Neural cell (in vitro differentiated cells): ENCODE measurements at regions not wholly inside any gene's neighbourhood (a gene's known extent, or its start where the extent isn't known, plus 50 kb on each side); places are given as distances from the start of the nearest gene placed in this dataset.
A peak's percentile ranks its signal among the peaks of the same experiment; 100 is the strongest.

Experiments used
- H2AFZ ChIP-seq: fragments of 200-600, 300-800 bp; sonication (generic), shearing (Covaris generic); 2 replicates; pipeline ENCODE4 v1.6.0; 2014; ENCODE audit warnings: low read depth, mild to moderate bottlenecking, antibody characterized with exemption, low read length, moderate library complexity
- H3F3A ChIP-seq: fragments of 200-600 bp; shearing (Covaris generic); 2 replicates; pipeline ENCODE4 v1.6.1; 2016; ENCODE audit warnings: mild to moderate bottlenecking, moderate library complexity, mixed read lengths, antibody characterized with exemption, low read length; ENCODE audit not compliant: insufficient read depth, poor library complexity, severe bottlenecking
- H3K27ac ChIP-seq: fragments of 200-600, 300-800 bp; sonication (generic), shearing (Covaris generic); 2 replicates; pipeline ENCODE4 v1.5.1; 2014; ENCODE audit warnings: mild to moderate bottlenecking, low read length, moderate library complexity
- H3K27me3 ChIP-seq: fragments of 300-800, 200-600 bp; sonication (generic), shearing (Covaris generic); 2 replicates; pipeline ENCODE4 v1.6.0; 2014; ENCODE audit warnings: mild to moderate bottlenecking, low read depth, low read length, moderate library complexity; ENCODE audit not compliant: insufficient read depth
- H3K36me3 ChIP-seq: fragments of 300-800, 200-600 bp; sonication (generic), shearing (Covaris generic); 2 replicates; pipeline ENCODE4 v1.5.1; 2014; ENCODE audit warnings: mild to moderate bottlenecking, antibody characterized with exemption, low read length, moderate library complexity; ENCODE audit not compliant: insufficient read depth
- H3K4me2 ChIP-seq: fragments of 300-800, 200-600 bp; sonication (generic), shearing (Covaris generic); 2 replicates; pipeline ENCODE4 v1.6.0; 2014; ENCODE audit warnings: mild to moderate bottlenecking, low read length
- H3K4me3 ChIP-seq: fragments of 300-800, 200-600 bp; sonication (generic), shearing (Covaris generic); 2 replicates; pipeline ENCODE4 v1.5.1; 2014; ENCODE audit warnings: mild to moderate bottlenecking, low read length, moderate library complexity
- H3K79me2 ChIP-seq: fragments of 200-600 bp; shearing (Covaris generic); replicated peaks from 2 replicates; pipeline ENCODE4 v1.6.0; 2014; ENCODE audit warnings: mild to moderate bottlenecking, low read length, moderate library complexity; ENCODE audit not compliant: insufficient read depth
- H3K9ac ChIP-seq: fragments of 300-800, 200-600 bp; sonication (generic), shearing (Covaris generic); 2 replicates; pipeline ENCODE4 v1.6.1; 2016; ENCODE audit warnings: mild to moderate bottlenecking, low read length, mixed read lengths
- H3K9me2 ChIP-seq: fragments of 200-600 bp; shearing (Covaris generic); 2 replicates; pipeline ENCODE4 v1.6.1; 2016; ENCODE audit warnings: mild to moderate bottlenecking, low read length, mixed read lengths; ENCODE audit not compliant: insufficient read depth
- H3K9me3 ChIP-seq: fragments of 200-600, 300-800 bp; sonication (generic), shearing (Covaris generic); 2 replicates; pipeline ENCODE4 v1.6.1; 2016; ENCODE audit warnings: mild to moderate bottlenecking, mixed run types, low read length, moderate library complexity, mixed read lengths
- H4K20me1 ChIP-seq: fragments of 200-600 bp; shearing (Covaris generic); 2 replicates; pipeline ENCODE4 v1.6.1; 2016; ENCODE audit warnings: mild to moderate bottlenecking, mixed run types; ENCODE audit not compliant: insufficient read depth
- EP300 ChIP-seq: fragments of 450-650 bp; conservative IDR thresholded peaks from 2 replicates; pipeline ENCODE4 v1.6.1; 2014; ENCODE audit warnings: antibody characterized with exemption, mild to moderate bottlenecking, moderate library complexity; ENCODE audit not compliant: poor library complexity, severe bottlenecking
- EZH2 ChIP-seq: fragments of 200-600, 300-800 bp; shearing (Covaris generic), sonication (generic); IDR thresholded peaks from 2 replicates; pipeline ENCODE4 v1.6.1; 2014; ENCODE audit warnings: antibody characterized with exemption, low read length, borderline replicate concordance, mild to moderate bottlenecking; ENCODE audit not compliant: insufficient read depth, poor library complexity, severe bottlenecking
- MXI1 ChIP-seq: fragments of 450-650 bp; conservative IDR thresholded peaks from 2 replicates; pipeline ENCODE4 v1.6.1; 2014; ENCODE audit warnings: antibody characterized with exemption, mild to moderate bottlenecking; ENCODE audit not compliant: poor library complexity, severe bottlenecking
- POLR2AphosphoS5 ChIP-seq: IDR thresholded peaks from 2 replicates; pipeline ENCODE4 v1.6.1; 2012
- RAD21 ChIP-seq: fragments of 450-650 bp; conservative IDR thresholded peaks from 2 replicates; pipeline ENCODE4 v1.6.1; 2014; ENCODE audit warnings: antibody characterized with exemption, mild to moderate bottlenecking, moderate library complexity
- SMC3 ChIP-seq: fragments of 450-650 bp; conservative IDR thresholded peaks from 2 replicates; pipeline ENCODE4 v1.6.1; 2014; ENCODE audit warnings: antibody characterized with exemption, mild to moderate bottlenecking, moderate library complexity; ENCODE audit not compliant: poor library complexity
- TAF1 ChIP-seq: IDR thresholded peaks from 2 replicates; pipeline ENCODE4 v1.6.1; 2012; ENCODE audit warnings: low read depth
- TF ChIP-seq, protein P1 (sequence below): fragments of 450-650 bp; IDR thresholded peaks from 2 replicates; pipeline ENCODE4 v1.5.1; 2014; ENCODE audit warnings: antibody characterized with exemption, mild to moderate bottlenecking, moderate library complexity; ENCODE audit not compliant: poor library complexity, severe bottlenecking
- TF ChIP-seq, protein P2 (sequence below): IDR thresholded peaks from 2 replicates; pipeline ENCODE4 v1.6.1; 2012; ENCODE audit warnings: borderline replicate concordance

DNA sequence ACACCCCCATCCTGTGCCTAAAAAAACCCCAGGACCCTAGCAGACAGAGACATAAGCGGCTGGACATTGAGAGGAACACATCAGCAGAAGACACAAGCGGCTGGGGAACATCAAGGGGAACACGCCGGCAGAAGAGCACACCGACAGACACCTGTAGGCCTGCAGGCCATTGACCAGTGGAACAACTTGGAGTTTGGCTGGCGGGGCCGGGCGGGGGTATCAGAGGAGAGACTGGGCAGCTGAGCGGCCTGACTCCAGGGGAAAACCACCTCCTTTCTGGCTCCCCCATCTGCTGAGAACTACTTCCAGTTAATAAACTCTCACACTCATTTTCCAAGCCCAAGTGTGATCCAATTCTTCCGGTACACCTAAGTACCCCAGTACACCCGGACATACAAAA lies 264.7 kb upstream of the ISX start:
- H3K27ac ChIP-seq = no peak overlapping the region
- H2AFZ ChIP-seq = no peak overlapping the region
- no peaks in the 10 kb centered on the region for H4K20me1 ChIP-seq
- H3K4me2 ChIP-seq = no peak overlapping the region
- no peaks in the 10 kb centered on the region for H3F3A ChIP-seq
- no peaks in the 10 kb centered on the region for H3K79me2 ChIP-seq
- H3K27me3 ChIP-seq = no peaks in the 10 kb centered on the region
- TF ChIP-seq EP300 (no peak), POLR2AphosphoS5 (no peak), RAD21 (no peak), EZH2 (no peak), SMC3 (no peak), TAF1 (no peak), MXI1 (no peak)
- TF ChIP-seq, protein P1, sequence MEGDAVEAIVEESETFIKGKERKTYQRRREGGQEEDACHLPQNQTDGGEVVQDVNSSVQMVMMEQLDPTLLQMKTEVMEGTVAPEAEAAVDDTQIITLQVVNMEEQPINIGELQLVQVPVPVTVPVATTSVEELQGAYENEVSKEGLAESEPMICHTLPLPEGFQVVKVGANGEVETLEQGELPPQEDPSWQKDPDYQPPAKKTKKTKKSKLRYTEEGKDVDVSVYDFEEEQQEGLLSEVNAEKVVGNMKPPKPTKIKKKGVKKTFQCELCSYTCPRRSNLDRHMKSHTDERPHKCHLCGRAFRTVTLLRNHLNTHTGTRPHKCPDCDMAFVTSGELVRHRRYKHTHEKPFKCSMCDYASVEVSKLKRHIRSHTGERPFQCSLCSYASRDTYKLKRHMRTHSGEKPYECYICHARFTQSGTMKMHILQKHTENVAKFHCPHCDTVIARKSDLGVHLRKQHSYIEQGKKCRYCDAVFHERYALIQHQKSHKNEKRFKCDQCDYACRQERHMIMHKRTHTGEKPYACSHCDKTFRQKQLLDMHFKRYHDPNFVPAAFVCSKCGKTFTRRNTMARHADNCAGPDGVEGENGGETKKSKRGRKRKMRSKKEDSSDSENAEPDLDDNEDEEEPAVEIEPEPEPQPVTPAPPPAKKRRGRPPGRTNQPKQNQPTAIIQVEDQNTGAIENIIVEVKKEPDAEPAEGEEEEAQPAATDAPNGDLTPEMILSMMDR = no peak
- TF ChIP-seq, protein P2, sequence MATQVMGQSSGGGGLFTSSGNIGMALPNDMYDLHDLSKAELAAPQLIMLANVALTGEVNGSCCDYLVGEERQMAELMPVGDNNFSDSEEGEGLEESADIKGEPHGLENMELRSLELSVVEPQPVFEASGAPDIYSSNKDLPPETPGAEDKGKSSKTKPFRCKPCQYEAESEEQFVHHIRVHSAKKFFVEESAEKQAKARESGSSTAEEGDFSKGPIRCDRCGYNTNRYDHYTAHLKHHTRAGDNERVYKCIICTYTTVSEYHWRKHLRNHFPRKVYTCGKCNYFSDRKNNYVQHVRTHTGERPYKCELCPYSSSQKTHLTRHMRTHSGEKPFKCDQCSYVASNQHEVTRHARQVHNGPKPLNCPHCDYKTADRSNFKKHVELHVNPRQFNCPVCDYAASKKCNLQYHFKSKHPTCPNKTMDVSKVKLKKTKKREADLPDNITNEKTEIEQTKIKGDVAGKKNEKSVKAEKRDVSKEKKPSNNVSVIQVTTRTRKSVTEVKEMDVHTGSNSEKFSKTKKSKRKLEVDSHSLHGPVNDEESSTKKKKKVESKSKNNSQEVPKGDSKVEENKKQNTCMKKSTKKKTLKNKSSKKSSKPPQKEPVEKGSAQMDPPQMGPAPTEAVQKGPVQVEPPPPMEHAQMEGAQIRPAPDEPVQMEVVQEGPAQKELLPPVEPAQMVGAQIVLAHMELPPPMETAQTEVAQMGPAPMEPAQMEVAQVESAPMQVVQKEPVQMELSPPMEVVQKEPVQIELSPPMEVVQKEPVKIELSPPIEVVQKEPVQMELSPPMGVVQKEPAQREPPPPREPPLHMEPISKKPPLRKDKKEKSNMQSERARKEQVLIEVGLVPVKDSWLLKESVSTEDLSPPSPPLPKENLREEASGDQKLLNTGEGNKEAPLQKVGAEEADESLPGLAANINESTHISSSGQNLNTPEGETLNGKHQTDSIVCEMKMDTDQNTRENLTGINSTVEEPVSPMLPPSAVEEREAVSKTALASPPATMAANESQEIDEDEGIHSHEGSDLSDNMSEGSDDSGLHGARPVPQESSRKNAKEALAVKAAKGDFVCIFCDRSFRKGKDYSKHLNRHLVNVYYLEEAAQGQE = no peak
- no peaks in the 10 kb centered on the region for H3K36me3 ChIP-seq
- H3K9me2 ChIP-seq = no peaks in the 10 kb centered on the region
- no peak overlapping the region for H3K9ac ChIP-seq
- no peak overlapping the region for H3K4me3 ChIP-seq
- H3K9me3 ChIP-seq = no peaks in the 10 kb centered on the region

- no peak overlapping the region for H2AFZ ChIP-seq
Measured at GRCh38 chr22:34804091-34804490, 261.9 kb upstream of the ISX start.

GRCh38 chr22:34804604-34805003 lies 261.4 kb upstream of the ISX start:
- Histone ChIP-seq H3K36me3 (no peaks in the 10 kb centered on the region), H3K4me2 (no peak overlapping the region), H3K9me2 (no peaks in the 10 kb centered on the region), H3K27ac (no peak overlapping the region), H3K9ac (no peak overlapping the region), H3K79me2 (no peaks in the 10 kb centered on the region), H3K9me3 (no peaks in the 10 kb centered on the region), H4K20me1 (no peaks in the 10 kb centered on the region), H3F3A (no peaks in the 10 kb centered on the region), H2AFZ (no peak overlapping the region), H3K27me3 (no peaks in the 10 kb centered on the region), H3K4me3 (no peak overlapping the region)
- TF ChIP-seq, protein P1 = peak; percentile 26
- no peak for TF ChIP-seq POLR2AphosphoS5

More at GRCh38 chr22:34804091-34804490, 261.9 kb upstream of the ISX start:
- no peak for TF ChIP-seq SMC3
- Histone ChIP-seq H3F3A (no peaks in the 10 kb centered on the region), H3K9ac (no peak overlapping the region), H3K4me3 (no peak overlapping the region), H3K27ac (no peak overlapping the region), H3K27me3 (no peaks in the 10 kb centered on the region), H3K4me2 (no peak overlapping the region), H3K9me3 (no peaks in the 10 kb centered on the region), H3K36me3 (no peaks in the 10 kb centered on the region), H3K9me2 (no peaks in the 10 kb centered on the region), H4K20me1 (no peaks in the 10 kb centered on the region), H3K79me2 (no peaks in the 10 kb centered on the region)
